NCI-H446 treated with DMSO at 0.1 percent for 48 hours (cell line): ENCODE measurements at regions not wholly inside any gene's neighbourhood (a gene's known extent, or its start where the extent isn't known, plus 50 kb on each side); places are given as distances from the start of the nearest gene placed in this dataset.
A peak's percentile ranks its signal among the peaks of the same experiment; 100 is the strongest.

Experiments used
- DNase-seq: peaks from one replicate; lab custom pipeline; 2025; lab: John Stamatoyannopoulos, UW

DNA sequence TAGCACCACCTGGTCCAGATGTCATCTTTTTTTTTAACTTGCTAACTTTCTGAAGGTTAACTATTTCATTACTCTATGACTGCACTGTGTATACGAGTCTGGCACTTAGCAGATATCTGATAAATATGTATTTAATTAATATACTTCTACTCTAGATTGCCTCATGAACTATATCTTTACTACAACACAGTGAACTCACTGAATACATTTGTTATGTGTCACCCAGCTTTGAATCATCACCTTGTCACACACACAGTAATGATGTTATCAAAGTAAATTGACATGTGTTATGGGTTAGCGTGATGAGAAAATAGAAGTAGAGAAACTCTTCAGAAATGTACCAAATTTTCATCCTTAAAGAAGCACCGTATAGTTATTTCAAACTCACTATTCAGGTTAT, 419.3 kb upstream of the ADGRL3 start:
- no peak for DNase-seq

DNA sequence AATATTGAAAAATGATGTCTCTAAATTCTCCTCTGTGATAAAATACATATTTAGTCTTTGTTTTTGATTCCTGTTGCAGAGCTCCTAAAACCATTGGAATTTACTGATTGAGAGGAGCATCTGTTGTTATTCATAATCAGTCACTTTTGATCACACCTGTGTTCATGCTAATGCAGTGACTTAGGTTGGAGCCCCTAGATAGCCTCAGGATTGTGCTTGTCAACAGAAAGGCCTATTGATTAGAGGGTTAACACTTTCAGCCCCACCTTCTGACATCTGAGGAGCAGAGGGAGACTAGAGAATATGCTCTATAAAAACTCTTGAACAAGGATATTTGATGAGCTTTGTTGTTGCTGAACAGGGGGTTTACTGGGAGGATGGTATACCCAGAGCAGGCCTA, 409.5 kb upstream of the ADGRL3 start:
- DNase-seq, result no peak

DNA sequence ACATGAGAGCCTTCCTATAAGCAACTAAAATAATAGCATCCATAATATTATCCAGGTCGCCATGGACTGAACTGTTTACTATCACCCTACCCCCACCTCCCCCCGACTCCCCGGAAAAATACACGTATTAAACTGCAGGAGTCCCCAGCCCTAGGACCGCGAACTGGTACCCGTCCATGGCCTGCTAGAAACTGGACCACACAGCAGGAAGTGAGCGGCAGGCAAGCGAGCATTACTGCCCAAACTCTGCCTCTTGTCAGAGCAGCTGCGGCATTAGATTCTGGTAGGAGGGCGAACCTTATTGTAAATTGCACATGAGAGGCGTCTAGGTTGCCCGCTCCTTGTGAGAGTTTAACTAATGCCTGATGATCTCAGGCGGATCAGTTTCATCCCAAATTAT, 405.8 kb upstream of the ADGRL3 start:
- DNase-seq, result no peak

DNA sequence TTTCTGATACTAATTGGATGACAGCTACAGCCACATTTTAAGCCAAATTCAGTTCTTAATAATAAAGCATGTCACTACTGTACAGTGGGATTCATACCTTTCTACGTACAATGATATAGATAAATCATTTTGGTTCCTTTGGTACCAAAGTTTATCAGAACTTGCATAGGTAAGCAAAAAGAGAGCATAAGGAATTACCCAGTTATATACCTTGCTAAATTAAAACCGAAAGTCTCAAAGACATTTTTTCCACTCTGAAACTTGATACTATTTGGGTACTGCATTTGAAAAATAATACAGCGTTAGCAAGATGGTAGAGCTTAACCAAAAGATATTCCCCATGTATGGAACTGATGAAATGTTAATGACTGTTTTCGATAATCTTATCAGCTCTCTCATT, 400.9 kb upstream of the ADGRL3 start:
- DNase-seq, result no peak

DNA sequence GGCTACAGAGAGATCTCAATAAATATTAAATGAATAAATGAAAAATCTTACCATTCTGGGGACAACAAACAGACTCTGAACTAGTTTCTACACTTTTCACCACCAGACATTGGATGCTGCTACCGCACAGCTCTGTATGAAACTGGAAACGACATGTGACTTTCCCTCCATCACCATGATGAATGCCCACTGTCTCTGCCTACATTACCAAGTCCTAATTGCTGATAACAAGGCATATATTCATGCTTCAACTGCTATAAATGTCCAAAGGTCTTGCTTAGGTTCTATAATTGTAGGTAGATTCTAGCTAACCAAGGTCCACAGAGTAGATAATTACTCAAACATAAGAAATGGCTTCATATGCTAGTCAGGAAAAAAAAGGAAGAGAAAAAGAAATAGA, 399.4 kb upstream of the ADGRL3 start:
- DNase-seq, result no peak

DNA sequence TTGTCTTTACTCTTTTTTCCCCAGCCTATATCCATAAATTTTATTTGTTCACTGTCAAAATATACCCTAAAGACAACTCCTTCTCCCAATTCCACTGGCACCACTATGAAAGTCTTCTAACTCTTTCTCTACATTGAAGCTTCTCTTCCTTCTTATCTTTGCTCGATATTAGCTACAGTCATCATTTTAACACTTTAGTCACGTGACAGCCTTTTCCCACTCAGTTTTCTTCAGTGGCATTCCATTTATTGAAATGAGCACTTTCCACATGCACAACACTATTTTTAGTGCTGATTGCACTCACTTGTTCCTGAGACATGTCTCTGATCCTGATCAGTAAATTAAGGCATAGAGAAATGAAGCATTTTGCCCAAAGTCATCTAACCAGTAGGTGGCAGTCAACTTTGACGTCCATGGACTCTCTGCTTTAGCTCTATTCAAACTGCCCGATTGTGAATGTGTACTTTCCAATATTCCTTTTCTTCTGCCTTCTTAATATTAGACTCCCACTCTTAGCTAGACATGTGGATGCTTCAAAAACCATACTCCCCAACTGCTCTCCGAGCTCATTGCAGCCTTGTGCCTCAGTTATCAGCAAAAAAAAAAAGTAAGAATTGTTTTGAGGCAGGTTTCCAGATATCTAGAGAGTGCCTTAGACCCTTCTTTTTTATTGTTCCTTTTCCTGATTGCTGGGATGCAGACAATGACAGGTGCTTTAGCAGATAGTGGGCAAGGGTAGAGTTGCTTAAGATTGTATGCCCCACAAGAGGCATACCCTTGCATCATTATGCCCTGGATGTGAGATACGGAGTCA, 394.4 kb upstream of the ADGRL3 start:
- peak; percentile 28 for DNase-seq

DNA sequence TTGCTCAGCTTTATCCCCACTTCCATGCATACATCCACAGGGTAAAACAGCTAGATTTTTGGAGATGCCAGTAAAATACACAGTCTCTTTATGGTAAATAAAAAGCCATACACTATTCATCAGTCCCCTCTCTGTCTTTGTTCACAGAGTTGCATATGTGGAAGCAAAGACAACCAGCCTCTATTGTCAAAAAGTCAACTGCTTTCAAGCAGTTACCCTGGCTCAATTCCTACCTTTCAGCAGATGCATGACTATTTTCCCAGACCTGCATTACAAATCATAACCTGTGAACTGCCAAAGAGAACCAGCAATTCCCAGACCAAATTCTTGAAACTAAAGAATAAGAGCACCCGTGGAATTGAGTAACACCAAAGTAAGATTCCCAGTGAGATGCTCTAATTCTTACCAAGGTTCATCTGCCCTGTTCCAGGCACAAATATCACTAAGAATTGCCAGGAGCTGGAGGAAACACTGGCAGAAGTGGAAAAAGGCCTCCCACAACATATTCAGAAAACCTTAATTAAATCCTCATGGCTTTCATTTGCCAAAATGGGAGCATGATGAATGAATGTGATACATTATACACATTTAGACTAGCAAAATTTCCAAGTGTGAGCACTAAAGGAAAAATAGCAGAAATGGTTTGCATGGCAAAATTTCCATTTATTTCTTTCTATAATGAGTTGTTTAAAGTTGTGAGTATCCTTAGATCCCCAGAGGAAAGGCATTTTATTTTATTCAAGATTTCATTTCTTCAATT, 391.2 kb upstream of the ADGRL3 start:
- no peak for DNase-seq

DNA sequence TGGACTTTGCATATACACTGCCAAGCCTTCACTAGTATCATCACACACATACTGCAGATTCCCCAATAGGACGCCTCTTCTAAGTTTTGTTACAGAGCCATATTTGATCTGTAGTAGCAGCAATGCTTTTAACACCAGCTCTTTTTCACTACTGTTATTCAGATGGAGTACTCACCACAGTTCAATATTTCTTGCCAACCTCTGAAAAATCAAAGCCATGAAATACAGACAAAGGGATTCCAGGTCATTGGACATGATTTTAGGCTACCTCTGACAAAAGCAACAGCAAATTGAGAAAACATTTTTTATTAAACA, 390.7 kb upstream of the ADGRL3 start:
- no peak for DNase-seq

DNA sequence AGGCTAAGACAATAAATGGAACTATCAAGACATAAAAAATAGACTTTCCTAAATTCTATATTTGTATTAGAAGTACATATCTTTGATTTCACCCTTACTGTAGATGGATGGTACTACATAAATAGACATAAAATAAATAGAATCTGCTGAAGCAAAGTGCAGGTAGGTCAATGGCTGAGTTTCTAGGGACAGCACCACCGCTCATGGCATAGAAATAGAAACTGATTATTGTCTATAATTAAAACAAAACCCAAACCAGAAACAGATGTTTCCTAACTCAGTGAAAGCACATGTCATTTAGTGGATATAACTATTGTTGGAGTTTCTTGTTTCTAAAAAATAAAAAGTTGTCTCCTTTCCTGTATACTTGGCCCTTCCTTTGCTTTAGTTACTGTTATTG, 387.3 kb upstream of the ADGRL3 start:
- no peak for DNase-seq

DNA sequence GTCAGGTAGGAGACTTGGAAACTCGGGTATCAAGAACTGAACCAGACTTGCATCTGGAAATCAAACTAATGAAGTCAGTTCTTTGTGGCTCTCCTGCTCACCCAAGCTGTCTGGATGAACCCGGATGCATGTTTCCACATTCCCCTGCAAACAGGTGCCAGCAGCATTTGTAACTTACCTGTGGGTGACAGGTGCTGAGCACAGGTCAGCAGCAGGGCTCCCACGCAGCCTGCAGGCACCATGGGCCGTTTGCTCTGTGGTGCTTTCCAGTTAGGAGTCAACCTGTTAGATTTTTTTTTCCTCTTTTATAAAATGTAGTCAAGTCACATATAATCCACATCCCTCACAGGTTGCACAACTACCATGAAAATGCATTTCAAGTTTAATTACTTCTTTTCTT, 385.6 kb upstream of the ADGRL3 start:
- DNase-seq, result no peak

DNA sequence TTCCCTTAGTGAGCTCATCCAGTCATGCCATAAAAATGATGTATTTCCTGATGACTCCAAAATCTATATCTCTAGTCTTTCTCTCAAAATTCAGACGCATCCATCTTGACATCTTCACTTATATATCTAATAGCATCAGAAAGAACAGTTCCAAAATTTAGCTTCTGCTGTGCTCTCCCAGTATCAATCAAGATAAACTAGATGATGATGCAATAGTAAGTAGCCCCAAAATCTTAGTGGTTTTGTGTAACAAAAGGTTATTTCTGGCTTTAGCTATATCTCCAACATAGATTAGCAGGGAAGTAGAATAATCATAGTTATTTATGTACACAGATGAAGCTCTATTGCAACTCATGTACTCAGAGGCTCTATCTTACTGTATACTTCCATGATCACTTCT, 382.5 kb upstream of the ADGRL3 start:
- no peak for DNase-seq

DNA sequence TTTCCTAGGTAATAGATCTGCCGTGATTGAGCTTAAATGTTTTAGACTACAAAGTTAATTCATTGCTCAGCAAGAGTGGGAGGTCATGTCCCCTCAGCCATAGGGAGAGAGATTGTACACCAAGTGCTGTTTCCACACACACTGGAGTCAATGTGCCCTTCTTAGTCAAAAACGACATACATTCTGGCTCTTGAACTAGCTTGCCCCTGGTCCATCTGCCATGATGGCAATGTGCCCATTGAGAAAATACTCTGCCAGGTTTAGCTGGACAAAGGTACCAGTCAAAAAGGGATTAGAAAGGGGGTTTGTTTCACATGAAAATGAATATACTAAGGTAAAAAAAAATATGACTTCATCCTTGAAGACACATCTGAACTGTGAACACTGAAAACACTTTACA, 377.1 kb upstream of the ADGRL3 start:
- DNase-seq, result peak; percentile 84

DNA sequence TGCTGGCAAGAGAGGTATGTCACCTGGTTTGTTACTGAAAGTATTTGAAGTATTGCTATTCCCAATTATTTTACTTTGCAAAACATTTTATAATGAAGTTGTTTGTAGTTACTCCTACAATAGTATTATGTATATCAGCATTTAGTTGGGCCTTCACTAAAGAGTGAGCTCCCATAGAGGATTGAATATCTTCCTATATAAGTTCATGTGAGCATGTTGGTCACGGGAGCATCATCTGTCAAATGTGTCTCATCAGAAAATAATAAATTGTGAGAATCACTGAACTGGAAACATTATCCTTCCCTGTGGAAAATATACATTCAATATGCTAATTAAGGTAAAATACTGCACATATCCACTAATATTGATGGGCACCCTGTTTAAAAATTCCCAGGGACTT, 360.1 kb upstream of the ADGRL3 start:
- DNase-seq, result no peak

DNA sequence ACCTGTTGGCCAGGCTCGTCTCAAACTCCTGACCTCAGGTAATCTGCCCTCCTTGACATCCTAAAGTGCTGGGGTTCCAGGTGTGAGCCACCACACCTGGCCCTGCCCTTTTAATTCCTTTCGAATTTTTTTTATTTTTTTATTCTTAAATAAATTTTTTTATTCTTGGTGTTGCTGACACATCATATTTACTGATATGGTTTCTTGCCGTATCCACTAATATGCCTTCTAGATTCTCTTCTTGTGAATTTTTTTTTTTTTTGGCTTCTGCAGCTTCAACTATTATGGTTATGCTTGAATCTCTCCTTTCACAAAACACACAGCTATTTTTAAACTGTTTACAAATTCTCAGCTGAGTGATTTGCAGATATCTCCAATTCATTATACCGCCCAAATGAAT, 353.4 kb upstream of the ADGRL3 start:
- no peak for DNase-seq

DNA sequence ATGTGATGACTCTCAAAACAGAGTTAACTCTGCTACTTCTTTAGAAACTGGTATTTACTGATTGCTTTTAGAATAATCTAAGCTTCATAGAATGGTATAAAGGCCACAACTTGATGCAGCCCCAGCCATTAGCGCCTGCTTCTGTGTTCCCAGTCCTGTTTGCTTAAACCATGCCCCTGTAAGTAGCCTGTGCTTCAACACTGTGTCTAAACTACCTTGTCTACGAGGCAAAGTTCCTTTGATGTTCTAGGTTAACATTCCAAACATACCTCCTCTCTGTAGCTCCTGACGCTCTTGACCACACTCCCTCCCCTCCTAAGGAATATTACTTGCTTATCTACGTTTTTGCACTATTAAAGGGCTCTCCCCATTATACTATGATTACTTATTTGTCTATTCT, 352.5 kb upstream of the ADGRL3 start:
- no peak for DNase-seq

DNA sequence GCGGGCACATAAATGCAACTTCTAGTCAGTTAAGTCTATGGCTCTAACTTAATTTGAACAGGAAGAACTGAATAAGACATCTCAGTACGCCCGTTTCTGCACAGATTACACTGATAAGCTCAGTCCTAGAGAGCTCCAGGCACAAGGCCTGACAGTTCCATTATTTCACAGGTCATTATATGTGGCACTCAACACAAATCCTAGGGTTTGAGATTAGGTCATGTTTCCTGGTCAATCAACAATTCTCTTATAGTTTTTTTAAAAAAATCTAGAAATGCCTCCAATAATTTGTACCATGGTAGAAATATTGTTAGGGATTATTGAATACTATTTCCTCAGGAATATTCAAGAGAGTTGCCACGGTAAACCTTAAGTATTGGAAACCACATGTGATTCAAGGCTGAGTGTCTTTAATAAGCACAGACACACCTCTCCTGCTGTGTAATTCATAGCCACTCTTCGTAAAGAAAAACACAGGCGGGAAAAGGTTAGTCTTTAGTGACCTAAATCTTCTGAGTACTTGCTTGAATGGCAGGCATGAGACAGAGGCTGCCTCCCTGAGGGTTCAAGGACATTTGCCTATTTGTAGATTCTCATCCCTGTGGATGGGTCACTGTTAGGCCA, 342.9 kb upstream of the ADGRL3 start:
- no peak for DNase-seq

DNA sequence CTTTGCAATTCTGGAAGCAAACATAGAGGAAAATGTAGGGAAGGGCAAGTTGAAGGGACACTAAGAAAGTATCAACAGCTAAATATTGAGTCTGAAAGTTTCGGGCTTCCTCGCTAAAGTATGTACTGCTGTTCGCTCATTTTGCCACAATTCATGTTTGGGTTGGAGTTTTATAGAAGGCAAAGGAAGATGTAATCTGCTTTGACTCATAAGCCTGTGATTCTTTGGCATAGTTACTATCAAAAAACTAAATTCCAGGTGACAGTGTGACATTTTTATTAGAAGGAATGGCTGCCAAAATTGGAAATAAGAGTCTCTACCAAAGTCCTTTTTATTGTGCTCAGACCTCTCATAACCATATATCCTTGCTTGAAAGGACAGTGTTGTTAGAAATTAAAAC, 336.7 kb upstream of the ADGRL3 start:
- no peak for DNase-seq

DNA sequence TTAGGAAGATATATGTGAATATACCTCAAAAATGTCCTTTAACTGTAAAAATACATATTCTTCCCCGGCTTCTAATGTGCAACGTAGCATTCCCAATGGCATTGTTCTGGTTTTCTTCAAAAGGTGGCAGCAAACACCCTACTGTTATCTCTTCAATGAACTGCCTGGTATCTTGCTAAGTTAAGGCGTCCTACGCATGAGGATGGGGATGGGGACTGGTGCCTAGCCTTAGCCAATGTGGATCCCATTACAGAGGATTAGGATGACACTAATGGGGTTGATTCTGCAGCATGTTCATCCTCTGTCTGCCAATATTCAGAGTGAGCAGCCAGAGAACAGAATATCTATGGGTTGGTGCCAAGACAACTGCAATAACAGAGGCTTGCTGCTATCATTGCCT, 334.9 kb upstream of the ADGRL3 start:
- peak; percentile 91 for DNase-seq

DNA sequence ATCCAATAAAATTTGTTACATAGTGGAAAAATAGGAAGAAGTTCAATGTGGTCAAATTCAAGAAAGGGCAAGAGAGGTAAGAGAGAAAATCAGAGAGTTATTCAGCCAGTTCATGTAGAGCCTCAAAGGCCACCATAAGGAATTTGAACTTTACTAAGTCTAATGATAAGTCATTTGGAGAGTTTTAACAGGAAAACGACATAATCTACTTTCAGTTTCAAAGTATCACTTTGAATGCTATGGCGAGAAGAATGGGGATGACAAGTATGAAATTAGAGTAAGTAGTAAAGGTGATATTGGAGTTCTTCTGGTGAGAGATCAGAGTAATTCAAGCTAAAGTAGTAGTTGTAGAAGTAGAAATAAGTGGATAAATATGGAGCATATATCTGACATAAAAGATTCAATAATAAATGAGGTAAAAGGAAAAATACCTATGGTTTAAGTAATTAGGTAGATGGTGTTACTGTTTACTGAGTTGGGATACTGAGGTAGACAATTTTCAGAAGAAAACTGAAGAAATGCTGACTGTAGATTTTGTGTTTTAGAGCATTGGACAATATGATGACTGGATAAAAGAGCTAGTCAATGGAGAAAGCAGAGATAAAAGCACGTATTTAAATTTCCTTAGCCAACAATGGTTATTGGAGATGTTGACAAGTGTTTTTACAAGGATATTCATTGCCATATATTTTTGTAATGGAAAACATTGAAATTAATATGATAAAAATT, 331.7 kb upstream of the ADGRL3 start:
- no peak for DNase-seq

DNA sequence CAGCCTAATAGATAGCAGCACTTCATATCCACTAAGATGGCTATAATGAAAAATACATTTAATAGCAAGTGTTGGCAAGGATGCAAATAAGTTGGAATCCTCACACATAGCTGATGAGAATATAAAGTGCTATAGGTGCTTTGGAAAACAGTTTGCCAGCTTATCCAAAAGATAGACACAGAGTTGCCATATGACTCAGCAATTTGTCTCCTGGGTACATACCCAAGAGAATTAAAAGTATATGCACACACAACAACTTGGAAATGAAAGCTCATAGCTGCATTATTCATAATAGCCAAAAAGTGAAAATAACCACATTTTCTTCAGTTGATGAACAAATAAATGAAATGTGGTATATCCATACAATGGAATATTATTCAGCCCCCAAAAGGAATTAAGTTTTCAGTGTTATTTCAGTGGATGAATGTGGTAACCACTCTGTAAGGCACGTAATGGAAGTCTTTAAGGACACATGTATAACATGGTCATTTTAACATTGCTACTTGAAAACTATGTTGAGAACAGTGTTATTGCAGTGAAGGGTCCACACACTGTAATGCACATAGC, 320.9 kb upstream of the ADGRL3 start:
- DNase-seq, result no peak

DNA sequence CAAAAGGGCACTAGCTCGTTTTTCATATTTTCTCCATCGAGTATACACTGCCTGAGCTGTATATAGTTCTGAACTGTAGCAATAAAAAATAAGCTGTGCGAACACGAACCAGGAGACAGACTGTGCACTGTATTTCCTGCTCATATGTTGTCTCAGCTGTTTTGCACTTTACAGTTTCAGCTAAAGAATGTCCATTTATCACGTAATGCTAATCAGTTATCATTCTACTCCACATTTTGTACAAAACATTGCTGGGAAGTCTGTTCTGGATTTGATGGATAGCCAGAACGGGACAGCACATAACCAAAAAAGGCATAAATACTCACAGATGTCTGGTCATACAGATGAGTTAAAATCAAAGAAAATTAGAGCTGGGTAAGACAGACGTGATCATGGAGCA, 315.5 kb upstream of the ADGRL3 start:
- DNase-seq, result peak; percentile 23

DNA sequence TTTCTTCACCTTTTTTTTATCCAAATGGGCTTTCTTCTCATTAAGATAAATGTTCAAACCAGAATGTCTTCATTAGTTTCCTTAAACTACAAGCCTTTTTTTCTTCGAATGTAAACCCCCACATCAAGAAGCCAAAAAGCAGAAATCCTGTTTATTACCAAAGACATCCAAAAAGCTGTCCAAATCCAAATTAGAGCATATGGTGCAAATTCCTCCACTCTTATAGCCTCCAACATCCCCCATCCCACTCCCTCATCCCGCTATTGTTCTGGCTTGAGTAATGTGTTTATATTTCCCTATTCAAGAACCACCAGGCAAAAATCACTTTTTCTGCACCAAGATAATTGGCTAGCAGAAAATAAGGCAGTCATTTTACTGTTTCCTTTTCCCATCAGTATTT, 315.1 kb upstream of the ADGRL3 start:
- peak; percentile 23 for DNase-seq
